Neural crest cell (in vitro differentiated cells): ENCODE measurements at regions not wholly inside any gene's neighbourhood (a gene's known extent, or its start where the extent isn't known, plus 50 kb on each side); places are given as distances from the start of the nearest gene placed in this dataset.
A peak's percentile ranks its signal among the peaks of the same experiment; 100 is the strongest.

ENCODE experiments used
- DNase-seq: peaks from one replicate; pipeline ENCODE4 v3.0.0; 2021; ENCODE audit warnings: low read depth, mixed read lengths, low spot score
- H3K27ac Mint-ChIP-seq: one replicate; pipeline ENCODE4 v1.8.0; 2021; ENCODE audit warnings: mild to moderate bottlenecking, mixed read lengths; ENCODE audit not compliant: unreplicated experiment
- H3K27me3 Mint-ChIP-seq: 2 replicates; pipeline ENCODE4 v1.8.0; 2021; ENCODE audit warnings: low read depth, mild to moderate bottlenecking, mixed read lengths
- H3K36me3 Mint-ChIP-seq: 2 replicates; pipeline ENCODE4 v1.8.0; 2021; ENCODE audit warnings: low read depth, mild to moderate bottlenecking, mixed read lengths
- H3K4me1 Mint-ChIP-seq: 2 replicates; pipeline ENCODE4 v1.8.0; 2021; ENCODE audit warnings: mixed read lengths
- H3K4me3 Mint-ChIP-seq: one replicate; pipeline ENCODE4 v1.8.0; 2021; ENCODE audit warnings: mild to moderate bottlenecking, mixed read lengths
- H3K9me3 Mint-ChIP-seq: 2 replicates; pipeline ENCODE4 v1.8.0; 2021; ENCODE audit warnings: mixed read lengths
- TF ChIP-seq, protein P1 (sequence below): fragments of 200-600 bp; sonication (generic); conservative IDR thresholded peaks from 2 replicates; pipeline ENCODE4 v1.5.0; 2021; ENCODE audit warnings: antibody characterized with exemption, mild to moderate bottlenecking

DNA sequence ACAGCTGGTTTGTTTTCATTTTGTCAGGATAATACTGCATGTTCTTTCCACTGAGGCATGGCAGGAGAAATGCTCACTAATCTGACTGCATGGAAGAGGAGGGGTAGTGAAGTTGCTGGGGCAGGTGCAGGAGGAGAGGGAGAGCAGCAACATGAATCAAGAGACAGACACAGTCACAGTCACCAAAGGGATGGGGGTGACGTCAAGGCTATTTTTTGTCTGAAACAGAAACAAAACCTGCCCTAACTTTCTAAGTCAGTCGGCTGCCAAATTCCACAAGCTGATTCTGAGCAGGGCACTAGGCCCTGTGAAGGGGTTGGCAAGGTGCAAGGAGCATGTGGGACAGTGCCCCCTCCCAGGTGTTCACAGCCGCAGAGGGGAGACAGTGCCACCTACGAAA, 186.6 kb upstream of the NSMCE3 start:
- DNase-seq: no peak
- Mint-ChIP-seq H3K4me1 (peaks cover 27% of the 10 kb centered on the region), H3K27me3 (no peaks in the 10 kb centered on the region), H3K36me3 (no peaks in the 10 kb centered on the region), H3K9me3 (no peaks in the 10 kb centered on the region), H3K4me3 (no peak overlapping the region), H3K27ac (no peak overlapping the region)
- TF ChIP-seq, protein P1, sequence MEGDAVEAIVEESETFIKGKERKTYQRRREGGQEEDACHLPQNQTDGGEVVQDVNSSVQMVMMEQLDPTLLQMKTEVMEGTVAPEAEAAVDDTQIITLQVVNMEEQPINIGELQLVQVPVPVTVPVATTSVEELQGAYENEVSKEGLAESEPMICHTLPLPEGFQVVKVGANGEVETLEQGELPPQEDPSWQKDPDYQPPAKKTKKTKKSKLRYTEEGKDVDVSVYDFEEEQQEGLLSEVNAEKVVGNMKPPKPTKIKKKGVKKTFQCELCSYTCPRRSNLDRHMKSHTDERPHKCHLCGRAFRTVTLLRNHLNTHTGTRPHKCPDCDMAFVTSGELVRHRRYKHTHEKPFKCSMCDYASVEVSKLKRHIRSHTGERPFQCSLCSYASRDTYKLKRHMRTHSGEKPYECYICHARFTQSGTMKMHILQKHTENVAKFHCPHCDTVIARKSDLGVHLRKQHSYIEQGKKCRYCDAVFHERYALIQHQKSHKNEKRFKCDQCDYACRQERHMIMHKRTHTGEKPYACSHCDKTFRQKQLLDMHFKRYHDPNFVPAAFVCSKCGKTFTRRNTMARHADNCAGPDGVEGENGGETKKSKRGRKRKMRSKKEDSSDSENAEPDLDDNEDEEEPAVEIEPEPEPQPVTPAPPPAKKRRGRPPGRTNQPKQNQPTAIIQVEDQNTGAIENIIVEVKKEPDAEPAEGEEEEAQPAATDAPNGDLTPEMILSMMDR: no peak

DNA sequence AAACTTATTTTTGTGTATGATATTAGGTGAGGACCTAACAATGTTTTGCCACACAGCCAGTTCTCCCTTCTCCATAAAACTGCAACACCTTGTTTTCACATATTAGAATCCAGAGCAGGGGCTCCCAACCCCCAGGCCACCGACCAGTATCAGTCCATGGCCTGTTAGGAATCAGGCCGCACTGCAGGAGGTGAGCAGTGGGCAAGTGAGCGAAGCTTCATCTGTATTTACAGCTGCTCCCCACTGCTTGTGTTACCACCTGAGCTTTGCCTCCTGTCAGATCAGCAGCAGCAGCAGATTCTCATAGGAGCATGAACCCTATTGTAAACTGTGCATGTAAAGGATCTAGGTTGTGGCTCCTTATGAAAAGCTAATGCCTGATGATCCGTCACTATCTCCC, 185.9 kb upstream of the NSMCE3 start:
- Mint-ChIP-seq H3K36me3 (no peaks in the 10 kb centered on the region), H3K27ac (no peak overlapping the region), H3K4me1 (peaks cover 29% of the 10 kb centered on the region), H3K27me3 (no peaks in the 10 kb centered on the region), H3K9me3 (no peaks in the 10 kb centered on the region), H3K4me3 (no peak overlapping the region)
- TF ChIP-seq, protein P1: no peak
- DNase-seq: no peak

DNA sequence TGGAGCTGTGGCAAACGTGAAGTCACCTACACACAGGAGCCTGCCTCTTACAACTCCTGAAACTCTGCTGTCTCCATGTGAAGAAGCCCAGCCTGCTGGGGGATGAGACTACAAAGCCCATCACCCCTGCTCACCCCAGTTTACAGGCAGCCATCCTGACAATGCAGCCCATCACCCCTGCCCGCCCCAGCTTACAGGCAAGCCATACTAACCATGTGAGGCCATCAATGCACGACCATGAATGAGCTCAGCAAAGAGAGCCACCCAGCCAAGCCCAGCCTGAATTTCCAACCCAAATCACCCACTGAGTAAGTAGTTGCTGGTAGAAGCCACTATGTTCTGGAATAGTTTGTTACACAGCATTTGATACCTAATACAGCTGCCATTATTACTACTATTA, 185.4 kb upstream of the NSMCE3 start:
- H3K36me3 Mint-ChIP-seq: no peaks in the 10 kb centered on the region
- H3K9me3 Mint-ChIP-seq: no peaks in the 10 kb centered on the region
- TF ChIP-seq, protein P1: no peak
- H3K4me1 Mint-ChIP-seq: peaks cover 29% of the 10 kb centered on the region
- H3K27me3 Mint-ChIP-seq: no peaks in the 10 kb centered on the region
- no peak overlapping the region for H3K27ac Mint-ChIP-seq
- H3K4me3 Mint-ChIP-seq: no peak overlapping the region
- DNase-seq: no peak

DNA sequence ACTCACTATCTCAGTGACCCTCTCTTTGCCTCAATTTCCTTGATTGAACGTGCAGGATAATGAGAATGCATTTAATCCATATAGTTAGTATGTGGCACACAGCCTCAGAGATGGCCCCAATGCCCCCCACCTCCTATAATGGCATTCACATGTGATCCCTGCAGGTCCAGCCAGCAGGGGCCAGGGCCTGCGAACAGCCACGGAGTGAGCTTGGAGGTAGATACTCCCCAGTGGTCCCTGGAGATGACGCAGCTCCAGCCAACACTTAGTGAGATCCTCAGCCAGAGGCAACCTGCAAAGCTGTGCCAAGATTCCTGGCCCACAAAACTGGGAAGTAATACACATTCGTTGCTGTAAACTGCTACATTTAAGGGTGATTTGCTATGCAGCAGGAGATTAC, 184.9 kb upstream of the NSMCE3 start:
- Mint-ChIP-seq H3K36me3 (no peaks in the 10 kb centered on the region), H3K27ac (no peak overlapping the region), H3K4me1 (peaks cover 29% of the 10 kb centered on the region), H3K4me3 (no peak overlapping the region), H3K9me3 (no peaks in the 10 kb centered on the region), H3K27me3 (no peaks in the 10 kb centered on the region)
- no peak for DNase-seq
- TF ChIP-seq, protein P1: no peak

DNA sequence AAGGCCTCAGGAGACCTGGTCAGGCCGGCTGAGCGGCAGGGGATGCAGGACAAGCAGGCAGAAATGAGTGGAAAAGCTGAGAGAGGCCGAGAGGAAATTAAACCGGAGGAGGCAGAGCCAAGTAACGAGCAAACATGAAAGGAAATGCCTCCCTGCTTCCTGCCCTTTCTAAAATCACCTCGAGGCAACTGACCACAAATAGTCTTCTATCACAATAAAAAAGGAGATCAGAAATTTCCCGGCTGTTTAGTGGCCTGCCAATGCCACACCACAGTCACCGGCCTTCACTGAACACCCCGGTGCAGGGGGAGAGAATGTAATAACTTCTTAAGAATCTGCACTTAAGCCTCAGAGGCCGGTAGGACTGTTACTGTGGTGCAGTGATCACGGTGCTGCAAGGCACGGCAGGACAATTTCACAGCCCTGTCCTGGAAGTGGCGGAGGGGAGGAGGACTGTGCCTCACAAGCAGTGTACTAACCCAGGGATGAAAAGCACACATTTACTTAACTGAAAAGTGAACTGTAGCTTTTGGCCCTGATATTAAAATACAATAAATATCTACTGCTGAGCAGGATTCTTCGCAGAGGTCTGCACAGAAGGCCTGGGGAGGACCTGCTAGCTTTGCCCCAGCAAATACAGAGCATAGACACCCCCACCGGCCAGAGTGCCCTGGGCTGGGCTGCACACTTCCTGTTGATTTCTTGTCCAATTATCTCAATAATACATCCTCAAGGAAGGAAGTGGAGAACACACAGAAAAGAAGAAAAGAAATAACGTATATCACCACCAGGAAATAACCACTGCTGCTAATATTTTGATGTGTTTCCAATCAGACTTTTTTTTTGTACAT, 183.5 kb upstream of the NSMCE3 start:
- no peaks in the 10 kb centered on the region for H3K36me3 Mint-ChIP-seq
- H3K27me3 Mint-ChIP-seq: no peaks in the 10 kb centered on the region
- H3K4me3 Mint-ChIP-seq: no peak overlapping the region
- peak overlapping the region; percentile 73 for H3K27ac Mint-ChIP-seq
- H3K9me3 Mint-ChIP-seq: no peaks in the 10 kb centered on the region
- H3K4me1 Mint-ChIP-seq: peaks cover 29% of the 10 kb centered on the region
- TF ChIP-seq, protein P1: no peak
- peak; percentile 3 for DNase-seq
